HG03460 (cell line): ENCODE measurements at regions not wholly inside any gene's neighbourhood (a gene's known extent, or its start where the extent isn't known, plus 50 kb on each side); places are given as distances from the start of the nearest gene placed in this dataset.
"Not testable (repeated sequence)": the region's sequence is repeated elsewhere in the genome, so short reads cannot be mapped to it uniquely, and the experiment has no call there.

Source experiments
- ATAC-seq: cut with Tn5 transposase; IDR thresholded peaks from one replicate; pipeline ENCODE4 v1.9.1; 2021; ENCODE audit not compliant: unreplicated experiment

DNA sequence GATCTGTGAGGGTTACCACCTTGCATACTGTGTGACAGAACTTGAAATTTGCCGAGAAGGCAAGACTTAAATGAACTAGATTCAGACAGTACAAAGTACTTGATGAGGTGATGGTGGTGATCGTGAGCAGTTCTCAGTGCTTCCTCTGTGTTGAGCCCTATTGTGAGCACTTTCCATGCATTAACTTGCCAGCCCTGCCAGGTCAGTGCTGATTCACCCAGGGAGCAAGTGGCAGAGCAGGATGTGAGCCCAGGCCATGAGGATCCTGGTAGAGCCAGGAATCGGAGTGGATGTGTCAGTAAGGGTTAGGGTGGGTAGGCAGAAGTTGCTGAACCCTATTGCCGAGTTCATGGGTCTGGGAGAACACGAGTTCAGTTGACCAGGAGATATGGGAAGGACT is 4545.7 kb upstream of the TPTE start:
- ATAC-seq: not testable (repeated sequence)

DNA sequence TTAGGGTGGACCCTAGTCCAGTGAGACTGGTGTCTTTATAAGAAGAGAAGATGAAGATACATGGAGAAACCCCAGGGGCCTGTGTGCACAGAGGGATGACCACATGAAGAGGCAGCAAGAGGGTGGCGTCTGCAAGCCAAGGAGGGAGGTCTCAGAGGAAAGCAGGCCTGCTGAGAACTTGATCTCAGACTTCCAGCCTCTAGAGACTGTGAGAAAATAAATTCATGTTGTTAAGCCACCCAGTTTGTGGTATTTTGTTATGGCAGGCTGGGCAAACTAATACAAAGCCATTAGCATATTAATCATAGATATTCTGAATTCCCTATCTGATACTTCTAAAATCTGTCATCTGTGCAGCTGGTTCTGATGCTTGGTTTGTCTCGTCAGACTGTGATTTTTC is 4523.8 kb upstream of the TPTE start:
- not testable (repeated sequence) for ATAC-seq

DNA sequence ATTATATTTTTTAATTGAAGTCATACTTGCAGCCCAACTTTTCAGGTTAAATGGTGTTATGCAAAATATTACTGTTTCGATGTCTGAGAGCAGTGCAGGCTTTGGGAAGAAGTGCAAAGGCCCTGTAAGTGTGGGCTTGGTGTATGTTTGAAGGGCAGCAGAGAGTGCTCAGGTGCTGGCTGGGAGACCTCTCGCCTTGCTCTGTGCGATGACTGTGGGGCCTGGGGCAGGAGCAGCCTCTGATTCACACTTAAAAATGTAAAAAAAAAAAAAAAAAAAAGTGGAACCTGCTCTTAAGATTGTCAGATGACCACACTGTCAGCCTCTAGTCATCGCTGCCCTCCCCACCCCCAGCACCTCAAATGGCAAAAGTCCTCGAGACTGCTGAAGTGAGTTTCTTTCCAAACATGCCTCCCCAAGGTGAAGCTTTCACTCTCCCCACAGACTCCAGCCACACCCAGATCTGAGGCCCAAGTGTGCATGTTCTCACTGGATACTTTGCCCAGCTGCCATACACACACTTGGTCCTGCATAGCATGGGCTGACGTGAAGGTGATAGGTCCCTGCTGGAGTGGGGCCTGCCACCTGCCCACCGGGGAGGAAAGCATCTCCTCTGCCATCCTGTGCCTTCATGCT is 4505.8 kb upstream of the TPTE start:
- ATAC-seq: not testable (repeated sequence)

DNA sequence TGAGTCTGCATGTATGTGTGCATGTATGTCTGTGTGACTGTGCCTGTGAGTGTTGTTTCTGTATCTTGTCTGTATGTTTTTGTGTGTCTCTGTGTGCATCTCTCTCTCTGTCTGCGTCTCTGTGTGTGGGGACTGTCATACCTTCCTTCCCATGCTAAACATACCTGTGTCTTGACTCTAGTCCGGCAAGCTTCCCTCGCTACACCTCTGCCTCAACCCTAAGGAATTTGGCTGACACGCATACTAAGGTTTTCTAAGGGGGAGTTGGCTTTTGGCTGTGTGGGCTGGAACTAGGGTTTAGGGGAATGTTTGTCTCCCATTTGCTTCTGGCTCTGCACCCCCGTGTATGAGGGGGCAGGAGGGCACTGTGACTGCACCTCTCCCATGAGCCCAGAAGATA is 4500.9 kb upstream of the TPTE start:
- ATAC-seq: not testable (repeated sequence)

DNA sequence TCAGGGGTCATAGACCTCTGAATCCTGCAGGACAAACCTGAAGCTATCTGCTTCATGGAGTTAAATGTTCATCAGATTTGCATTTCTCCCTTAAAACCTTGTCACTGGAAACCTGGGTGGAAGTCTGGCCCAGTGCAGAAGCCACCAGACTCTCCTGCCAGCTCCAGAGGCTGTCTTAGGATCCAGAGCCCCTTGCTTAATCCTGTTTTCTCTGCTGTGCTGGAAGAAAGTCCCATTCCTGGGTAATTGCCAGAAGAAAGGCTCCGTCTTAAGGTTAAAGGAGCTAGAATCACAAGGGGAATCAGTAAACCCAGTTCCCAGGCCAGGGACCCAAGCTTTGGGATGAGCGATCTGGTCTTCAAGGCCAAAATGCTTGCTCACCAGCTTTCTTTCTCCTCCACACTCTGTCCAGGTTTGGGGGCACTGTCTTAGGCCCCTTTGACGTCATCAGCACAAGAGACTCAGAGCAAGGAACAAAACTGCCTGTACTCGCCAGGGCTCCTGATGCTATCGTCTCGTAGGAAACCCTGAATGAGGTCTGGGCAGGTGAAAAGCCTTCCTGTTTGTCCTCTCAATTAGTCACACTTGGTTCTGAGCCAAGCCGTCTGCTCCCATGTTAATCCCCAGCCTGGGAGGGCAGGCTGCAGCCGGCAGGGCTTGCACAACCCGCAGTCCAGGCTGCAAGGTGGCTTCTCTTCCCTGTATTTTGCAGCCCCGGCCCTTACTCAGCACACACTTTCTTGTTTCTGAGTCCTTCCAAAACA is 4500.2 kb upstream of the TPTE start:
- ATAC-seq: not testable (repeated sequence)

DNA sequence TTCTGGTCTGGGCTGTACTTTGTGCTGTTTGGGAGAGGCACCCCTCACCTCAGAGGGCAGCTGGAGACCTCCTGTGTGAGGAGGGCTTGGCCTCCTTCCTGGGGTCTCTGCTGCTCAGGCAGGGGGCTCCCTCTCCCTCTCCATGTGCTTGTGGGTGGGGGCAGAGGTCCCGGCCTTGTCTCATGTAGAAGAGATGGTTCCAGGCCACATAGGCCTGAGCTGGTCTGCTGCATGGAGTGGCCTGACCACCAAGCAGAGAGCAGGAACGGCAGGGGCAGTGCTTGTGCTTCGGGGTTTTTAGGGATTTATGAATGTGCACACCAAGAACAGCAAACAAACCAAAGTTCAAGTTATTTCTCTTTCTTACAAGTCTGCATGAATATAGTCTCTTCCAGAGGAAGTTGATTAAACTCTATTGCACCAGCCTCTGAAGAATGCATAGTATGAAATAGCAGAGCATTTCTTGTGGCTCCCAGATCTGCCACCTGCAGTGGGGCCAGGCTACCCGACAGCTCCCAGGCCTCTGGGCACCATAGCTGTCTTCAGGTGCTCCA is 4499.6 kb upstream of the TPTE start:
- ATAC-seq: not testable (repeated sequence)

- not testable (repeated sequence) for ATAC-seq
These were observed 4498.1 kb upstream of the TPTE start for GRCh38 chr21:6023331-6023730.

DNA sequence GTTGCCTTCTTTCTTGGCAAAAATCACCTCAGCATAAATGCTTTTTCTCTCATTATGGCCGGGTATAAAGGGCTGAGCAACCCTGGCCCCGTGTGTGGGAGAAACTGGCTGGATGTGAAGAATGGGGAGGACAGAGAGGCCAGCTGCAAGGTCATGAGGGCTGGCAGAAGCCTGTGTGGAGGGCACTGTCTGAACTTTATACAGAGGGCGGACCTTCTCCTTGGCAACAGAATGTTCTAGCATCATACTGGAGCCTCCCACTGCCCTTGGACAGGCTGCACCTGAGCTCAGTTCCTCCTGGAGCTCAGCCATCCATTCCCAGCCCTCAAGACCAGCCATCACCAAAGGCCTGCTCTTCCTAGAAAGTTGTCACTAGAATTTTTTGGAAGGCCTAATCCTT is 4496.2 kb upstream of the TPTE start:
- ATAC-seq: not testable (repeated sequence)

- ATAC-seq: not testable (repeated sequence)
These were observed 4493.9 kb upstream of the TPTE start for GRCh38 chr21:6027497-6027896.

DNA sequence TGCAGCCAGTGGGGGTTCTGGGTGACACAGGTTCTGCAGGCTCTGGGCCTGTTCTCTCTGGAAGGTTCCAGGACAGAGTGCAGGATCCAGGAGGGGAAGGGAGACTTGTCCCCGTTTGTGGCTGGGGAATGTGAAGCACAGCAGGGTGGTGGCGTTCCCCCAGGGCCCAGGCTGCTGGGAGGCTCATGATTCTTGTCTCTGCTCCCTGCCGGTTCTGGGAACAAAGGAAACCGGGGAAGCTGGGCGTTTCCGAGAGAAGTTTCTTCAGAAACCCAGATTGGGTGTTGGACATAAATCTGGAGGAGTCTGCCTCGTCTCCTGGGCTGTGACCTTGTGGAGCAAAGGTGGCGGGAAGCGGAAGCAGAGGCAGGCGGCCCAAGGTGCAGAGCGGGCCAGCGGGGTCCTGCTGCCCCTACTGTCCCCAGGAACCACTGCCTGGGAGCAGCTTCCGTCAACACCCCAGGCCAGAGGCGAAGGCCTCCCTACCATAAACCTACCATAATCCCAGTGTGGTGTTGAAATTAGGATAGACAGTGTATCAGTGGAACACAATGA is 4487.2 kb upstream of the TPTE start:
- ATAC-seq: not testable (repeated sequence)

DNA sequence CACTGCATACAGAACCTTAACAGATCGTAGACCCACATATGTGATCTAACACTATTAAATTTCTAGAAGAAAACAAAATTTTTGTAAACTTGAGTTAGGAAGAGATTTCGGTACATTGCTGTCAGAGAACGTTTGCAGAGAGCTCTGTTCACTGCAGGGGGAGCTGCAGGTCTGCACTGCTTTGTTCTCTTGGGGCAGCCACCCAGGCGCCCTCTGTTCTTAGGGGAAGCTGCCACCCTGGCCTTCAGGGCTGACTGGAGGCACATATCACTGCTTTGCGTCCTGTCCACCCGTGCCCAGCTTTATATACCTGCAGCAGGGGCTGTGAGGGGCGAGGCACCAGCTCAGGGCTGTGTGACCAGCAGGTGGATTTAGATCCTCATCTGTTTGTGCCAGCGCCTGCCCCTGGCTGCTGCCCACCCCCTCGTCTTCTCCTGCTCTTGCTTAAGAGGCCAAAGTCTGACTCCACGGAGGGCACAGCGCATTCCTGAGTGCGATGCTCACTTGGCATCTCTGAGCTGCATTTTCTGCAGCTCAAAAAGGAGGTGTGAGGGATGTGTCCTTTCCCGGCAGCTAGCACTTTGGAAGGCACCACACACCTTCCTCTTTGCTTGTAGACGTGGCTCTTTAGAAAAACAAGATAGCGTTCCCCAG is 4486.4 kb upstream of the TPTE start:
- not testable (repeated sequence) for ATAC-seq

DNA sequence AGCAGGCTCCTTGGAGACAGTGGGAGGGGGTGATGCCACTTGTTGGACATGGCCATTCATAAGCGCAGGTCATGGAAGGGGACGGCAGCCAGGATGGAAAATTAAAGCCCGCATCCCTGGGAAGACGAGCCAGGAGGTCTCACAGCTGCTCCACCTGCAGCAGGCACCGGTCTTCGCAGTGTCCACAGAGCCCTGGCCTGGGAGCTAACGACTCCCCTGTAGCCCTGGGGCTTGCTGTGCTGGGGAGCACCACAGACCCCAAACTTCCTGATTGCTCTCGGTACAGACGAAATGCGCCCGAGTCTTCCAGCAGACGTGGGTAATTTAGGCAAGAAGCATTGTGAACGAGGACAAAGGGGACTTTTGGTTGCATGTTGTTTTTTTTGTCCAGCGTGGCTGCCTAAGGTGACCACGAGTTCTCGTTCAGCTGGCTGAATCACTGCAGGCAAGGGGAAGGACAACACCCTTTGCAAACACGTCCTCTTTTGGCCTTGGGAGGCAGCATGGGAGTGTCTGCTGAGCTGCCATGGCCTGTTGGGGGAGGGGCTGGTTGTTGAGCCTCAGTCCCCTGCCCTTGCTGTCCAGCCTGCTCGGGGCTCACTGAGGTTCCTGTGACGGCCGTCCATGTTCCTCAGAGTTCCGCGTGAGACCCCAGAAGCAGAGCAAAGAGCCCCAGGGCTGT is 4485.8 kb upstream of the TPTE start:
- ATAC-seq: not testable (repeated sequence)

DNA sequence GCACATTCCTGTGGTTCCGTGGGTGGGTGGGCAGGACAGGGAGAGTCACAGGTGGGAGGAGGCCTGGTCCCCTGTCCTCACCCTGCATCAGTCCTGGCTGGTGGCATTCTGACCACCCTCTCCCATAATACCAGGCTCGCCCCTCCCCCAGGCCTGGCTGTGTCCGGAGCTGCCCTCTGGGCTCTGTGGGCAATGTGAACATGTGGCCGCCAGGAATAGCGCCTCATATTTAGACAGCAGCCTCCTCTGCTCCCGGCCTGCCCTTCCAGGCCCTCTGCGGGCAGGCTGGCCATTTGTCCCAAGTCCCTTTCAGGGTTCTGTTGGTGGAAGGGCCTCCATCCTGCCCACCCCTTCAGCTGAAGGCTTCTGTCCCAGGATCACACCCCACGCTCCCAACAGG is 4482.2 kb upstream of the TPTE start:
- ATAC-seq: not testable (repeated sequence)

- not testable (repeated sequence) for ATAC-seq
These were observed 4481.3 kb upstream of the TPTE start for GRCh38 chr21:6040095-6040494.

- ATAC-seq: not testable (repeated sequence)
These were observed 4477.7 kb upstream of the TPTE start for GRCh38 chr21:6043430-6044275.

DNA sequence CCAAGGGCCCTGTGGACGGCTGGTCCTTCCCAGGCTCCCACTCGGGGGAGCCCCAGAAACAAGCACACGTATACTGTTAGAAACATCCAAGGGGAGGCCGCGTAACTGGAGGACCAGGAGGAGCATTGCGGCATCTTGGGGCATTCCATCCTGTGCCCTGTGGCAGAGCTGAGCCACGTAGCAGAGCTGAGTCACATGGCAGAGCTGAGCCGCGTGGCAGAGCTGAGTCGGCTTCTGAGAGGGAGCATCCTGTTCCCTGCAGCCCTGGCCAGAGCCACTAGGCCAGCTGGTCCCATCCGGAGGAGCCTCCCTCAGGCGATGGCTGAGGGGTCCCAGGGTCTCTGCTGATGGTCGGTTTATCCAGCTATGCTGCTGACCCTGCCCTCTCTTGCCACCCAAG is 4476.7 kb upstream of the TPTE start:
- not testable (repeated sequence) for ATAC-seq

DNA sequence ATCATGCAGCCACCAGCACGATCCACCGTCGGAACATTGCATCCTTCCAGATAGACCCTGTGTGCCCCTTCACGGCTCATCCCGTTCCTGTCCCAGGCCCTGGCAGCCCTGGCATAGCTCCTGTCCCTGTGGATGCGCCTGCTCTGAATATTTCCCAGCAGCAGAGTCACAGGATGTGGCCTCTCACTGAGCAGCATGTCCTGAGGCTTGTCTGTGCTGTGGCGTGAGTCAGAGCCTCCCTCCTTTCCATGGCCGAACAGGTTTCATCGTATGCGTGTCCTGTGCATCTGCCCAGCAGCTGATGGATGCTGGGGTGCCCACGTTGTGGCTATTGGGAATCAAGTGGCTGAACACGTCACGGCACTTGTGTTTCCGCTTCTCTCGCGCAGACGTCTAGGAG is 4471.5 kb upstream of the TPTE start:
- ATAC-seq: not testable (repeated sequence)

DNA sequence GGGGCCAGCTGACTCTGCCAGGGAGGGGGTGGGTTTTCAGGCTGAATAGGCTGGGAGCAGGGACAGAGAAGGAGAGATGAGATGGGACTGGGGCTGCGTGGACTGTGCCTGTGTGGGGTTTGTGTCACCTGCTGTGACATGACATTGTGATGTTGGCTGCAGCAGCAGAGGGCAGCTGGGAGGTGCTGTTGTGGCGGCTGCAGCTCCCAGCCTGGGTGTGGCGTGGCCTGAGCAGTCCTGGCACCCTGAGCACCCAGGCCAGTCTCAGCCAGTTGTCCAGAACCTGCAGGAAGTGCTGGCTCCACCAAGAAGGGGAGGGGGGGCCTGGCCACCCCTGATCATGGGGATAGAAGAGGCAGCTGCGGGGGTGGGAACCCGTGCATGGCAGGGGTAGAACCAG is 4469.3 kb upstream of the TPTE start:
- not testable (repeated sequence) for ATAC-seq

DNA sequence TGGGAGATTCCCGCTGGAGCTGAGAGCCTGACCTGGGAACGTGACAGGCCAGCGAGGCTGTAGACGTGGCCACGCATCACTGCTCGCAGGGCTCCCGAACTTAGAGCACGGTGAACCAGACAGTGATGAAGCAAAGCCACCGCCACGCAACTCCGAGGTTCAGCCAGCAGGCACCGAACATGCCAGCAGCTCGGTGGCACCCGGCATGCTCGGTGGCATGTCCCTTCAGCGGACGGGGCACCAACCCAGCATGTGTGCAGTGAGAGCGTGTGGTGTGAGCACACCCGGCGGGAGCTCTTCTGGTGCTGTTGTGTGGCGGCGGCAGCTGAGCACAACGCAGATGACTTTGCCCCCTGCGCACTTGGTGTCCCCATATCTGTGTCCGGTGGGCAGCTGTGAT is 4468.2 kb upstream of the TPTE start:
- ATAC-seq: not testable (repeated sequence)

- not testable (repeated sequence) for ATAC-seq
These were observed 4462.4 kb upstream of the TPTE start for GRCh38 chr21:6058997-6059396.
